GM18505 (cell line): ENCODE measurements at regions not wholly inside any gene's neighbourhood (a gene's known extent, or its start where the extent isn't known, plus 50 kb on each side); places are given as distances from the start of the nearest gene placed in this dataset.
A peak's percentile ranks its signal among the peaks of the same experiment; 100 is the strongest.

Experiments
- ATAC-seq: cut with Tn5 transposase; IDR thresholded peaks from one replicate; pipeline ENCODE4 v1.9.1; 2021; ENCODE audit not compliant: unreplicated experiment
- POLR2A ChIP-seq: IDR thresholded peaks from 4 replicates; pipeline ENCODE4 v1.6.1; 2011; ENCODE audit warnings: borderline replicate concordance; ENCODE audit not compliant: insufficient read depth, insufficient read length; ENCODE audit errors: extremely low read depth

DNA sequence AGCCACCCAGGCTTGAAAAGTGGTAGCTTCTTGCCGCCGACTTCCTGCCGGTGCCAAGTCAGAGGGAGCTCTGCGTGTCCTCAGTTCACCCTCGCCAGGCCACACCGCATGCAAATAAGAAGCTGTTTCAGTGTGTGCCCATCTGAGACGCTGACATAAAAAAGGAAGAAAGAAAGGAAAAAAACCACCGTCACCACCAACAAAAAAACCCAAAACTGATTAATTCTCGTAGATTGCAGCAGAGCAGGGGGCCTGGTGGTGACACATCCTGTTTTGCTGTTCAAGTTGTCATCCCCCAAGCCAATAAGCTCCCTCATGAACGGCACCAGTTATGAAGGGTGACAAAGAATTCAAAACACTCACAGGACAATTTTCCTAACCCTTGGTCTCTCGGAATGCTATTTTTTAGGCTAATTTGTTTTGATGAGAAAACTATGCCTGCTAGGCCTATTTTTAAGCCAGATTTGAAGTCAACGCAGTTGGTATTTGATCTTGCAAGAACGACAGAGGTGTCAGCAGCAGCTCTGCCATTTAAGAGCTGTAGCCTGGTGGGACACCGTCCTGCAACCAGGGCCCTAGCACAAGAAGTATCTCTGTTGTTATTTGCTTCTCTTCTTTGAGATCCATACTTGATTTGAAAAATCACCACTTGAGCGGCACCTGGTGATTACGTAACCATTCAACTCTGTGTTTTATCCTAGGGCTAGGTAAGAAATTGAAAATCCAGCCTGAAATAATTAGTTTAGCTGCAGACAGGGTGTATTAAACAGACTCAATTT is 145.6 kb downstream of the PFKFB3 start:
- no peak for TF ChIP-seq POLR2A
- peak; percentile 88 for ATAC-seq

DNA sequence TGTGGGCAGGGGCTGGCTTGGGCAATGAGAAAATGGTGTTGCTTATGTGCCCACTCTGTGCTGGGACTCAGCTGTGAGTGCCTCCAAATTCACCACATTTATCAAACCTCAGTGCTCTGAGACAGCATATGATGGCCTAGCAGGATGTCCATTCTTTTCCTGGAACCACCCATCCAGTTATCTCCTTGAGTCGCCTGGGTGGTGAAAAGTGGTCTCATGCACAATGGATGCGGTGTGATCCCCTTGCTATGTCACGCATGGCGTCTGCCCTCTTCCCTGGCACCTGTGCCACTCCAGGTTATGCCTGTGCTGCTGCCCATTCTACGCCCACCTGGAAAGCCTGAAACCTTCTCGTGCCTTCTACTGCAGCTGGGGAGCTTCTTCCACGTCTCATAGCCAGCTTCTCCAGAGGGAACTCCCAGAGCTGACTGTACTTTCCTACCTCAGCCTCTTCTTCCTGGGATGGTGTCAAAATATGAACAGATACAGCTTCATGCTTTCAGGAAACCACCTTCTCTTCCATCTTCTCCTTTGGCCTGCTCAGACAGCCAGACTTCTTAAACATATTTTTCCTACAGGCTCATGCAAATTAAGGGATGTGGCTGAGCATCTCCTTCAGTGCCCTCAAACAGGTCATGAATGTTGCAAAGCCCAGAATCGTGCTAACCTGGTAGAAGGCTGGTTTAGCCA is 147.3 kb downstream of the PFKFB3 start:
- no peak for ATAC-seq
- TF ChIP-seq POLR2A, result no peak

DNA sequence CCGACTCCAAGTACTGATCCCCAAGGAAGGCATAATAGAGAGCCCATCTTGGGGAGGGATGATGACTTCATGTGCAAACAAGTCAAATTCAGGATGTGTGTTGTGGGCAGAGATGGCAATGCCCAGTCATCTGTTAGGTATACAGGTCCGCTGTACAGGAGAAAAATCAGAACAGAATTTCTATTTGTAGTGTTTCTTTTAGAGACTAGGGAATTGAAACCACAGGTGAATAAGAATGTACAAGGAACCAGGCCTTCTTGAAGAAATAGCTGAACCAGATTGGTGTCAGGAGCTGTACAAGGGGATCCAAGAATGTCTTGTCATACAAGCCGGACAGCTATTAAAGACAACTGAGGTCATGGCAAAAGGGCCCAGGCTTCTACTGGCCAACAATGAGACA is 147.9 kb downstream of the PFKFB3 start:
- ATAC-seq, result no peak

DNA sequence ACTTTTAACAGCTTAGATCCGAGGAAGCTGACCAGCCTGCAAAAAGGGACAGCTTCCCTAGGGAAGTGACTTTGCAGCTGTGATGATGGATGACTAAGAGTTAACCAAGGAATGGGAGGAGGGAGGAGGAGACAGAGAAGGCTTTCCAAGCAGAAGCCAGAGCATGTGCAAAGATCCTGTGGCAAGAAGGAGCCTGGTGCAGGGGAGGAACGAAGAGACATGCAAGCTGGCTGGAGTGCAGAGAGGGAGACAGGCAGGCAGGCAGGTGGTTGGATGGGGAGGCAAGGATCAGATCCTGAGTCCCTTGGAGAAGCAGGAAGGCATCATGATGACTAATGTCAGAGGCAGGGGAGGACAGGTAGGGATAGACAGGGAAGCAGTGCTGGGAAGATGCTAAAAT is 148.8 kb downstream of the PFKFB3 start:
- ATAC-seq, result no peak
- no peak for TF ChIP-seq POLR2A

More for the DNA sequence above, 147.9 kb downstream of the PFKFB3 start:
- TF ChIP-seq POLR2A, result no peak

DNA sequence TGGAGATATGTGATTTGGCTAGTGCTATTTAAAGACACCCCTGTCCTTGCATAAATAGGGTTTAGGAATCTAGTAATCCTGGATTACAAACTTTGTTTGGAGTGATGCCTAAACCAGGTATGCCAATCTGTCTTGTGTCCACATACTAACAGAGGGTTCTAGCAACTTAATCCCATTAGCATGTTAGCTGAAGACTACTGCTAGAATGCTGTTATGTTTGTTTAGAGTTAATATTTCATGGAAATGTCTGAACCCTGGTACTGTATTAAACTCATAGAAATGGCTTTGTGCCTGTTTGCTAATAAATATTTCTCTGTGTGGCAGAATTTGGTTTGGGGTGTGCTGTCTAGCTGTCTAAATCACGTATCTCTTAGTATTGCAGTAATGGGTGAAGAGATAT is 150.8 kb downstream of the PFKFB3 start:
- no peak for ATAC-seq
- TF ChIP-seq POLR2A, result no peak

DNA sequence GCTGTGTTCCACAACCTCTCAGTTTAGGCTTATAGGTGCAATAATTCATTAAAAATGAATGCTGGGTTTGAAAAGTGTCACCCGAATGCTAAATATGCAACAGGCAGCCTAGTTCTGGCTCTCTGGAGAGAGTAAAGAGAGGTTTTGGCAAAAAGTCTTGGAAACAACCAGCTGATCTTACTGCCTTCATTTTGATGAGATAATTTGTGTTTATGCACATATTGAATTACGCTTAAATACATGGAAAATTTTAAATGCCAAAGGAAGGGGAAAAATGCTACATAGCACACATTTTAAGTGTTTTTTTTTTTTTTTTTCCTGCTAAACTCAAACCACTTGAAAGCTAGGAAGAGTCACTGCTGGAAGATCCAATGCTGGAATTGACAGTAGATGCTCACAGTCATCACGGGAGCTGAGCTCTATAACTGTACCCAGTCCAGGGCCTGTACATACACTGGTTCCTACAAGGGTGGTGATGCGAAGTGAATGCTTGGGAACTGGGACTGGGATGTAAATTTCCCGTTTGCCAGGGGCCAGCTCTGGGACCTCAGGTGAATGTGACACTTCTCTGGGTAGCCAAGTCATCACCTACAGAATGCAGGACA is 151.5 kb downstream of the PFKFB3 start:
- ATAC-seq, result no peak

DNA sequence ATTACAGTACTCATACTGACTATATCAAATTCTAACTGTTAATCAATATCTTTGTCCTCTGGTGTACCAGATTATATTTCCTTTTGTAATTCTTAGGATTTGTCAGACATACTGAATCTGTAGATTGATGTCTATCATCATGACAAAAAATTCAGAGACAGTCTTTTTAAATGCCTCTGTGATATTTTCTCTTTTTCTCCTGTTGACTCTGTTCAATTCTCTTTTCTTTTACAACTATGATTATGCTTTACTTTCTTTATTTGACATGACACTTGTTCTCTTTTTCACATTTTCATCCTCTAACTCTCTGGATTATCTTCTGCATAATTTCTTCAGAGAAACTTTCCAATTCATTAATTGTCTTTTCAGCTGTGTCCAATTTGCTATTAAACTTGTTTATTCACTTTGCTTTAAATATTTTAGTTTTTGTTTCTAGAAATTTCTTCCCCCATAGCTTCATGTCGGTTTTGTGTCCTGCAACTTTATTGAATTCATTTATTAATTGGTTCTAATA is 153.6 kb downstream of the PFKFB3 start:
- no peak for TF ChIP-seq POLR2A
- ATAC-seq, result no peak

More for the DNA sequence above, 151.5 kb downstream of the PFKFB3 start:
- TF ChIP-seq POLR2A, result no peak

DNA sequence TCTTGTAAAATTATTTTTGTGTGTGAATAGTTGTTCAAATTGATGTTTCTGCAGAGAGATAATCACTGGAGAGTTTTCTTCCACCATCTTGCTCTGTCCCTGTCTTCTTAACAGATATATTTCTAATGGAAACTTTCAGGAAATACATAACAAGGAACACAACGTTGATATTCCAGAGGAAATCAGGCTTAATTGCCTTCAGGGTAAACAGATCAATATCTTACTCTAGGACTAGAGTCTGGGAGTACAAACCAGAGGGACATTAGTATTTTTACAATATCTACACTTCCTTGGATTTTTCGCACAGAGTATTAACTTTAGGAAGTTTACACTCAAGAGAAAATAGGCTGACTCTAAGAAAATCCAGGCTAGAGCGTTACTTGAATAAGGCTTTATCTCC is 159.1 kb downstream of the PFKFB3 start:
- no peak for TF ChIP-seq POLR2A
- ATAC-seq, result no peak

DNA sequence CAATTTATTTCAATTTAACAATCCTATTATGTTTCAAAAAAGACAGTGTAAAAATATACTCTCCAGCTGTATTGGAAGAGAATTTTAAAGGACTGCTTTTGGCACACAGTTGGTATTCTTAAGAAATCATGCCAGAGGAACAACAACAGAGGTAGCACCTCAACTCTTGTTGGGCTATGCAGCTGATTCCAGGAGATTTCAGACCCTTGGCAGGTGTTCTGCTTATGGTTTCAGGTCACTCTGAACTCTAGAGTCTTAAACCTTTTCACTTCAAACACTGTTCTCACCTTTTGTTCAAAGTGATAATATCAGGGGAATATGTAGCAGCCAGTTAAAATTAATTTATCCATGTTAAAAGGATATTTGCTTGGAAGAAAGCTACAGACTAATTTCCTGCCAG is 160.1 kb downstream of the PFKFB3 start:
- TF ChIP-seq POLR2A, result no peak
- no peak for ATAC-seq

DNA sequence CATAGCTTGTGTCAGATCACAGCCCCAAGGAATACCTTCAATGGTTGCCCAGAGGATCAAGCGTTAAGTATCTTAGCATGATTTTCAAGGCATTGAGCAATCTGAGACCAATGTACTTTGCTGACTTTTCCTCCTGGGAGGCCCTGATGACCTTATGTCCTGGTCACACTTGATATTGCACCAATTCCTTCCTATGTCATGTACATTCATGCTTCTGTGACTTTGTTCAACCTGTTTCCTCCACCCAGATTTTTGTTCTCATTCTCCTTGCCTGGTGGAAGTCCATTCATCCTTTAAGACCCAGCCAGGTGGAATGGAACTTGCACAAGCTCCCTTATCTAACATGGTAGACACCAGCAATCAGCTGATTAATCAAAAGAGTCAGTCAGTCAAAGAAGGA is 160.8 kb downstream of the PFKFB3 start:
- no peak for TF ChIP-seq POLR2A
- no peak for ATAC-seq

DNA sequence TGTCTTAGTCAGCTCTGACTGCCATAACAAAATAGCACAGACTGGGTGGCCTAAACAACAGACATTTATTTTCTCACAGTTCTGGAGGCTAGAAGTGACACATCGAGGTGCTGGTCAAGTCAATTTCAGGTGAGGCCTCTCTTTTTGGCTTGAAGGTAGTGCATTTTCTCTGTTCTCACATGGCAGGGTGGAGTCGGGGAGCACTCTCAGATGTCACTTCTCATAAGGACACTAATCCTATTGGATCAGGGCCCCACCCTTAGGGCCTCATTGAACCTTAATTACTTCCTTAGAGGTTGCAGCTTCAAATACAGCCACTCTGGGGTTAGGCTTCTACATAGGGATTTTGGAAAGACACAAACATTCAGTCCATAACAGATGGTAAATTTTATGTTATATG is 161.6 kb downstream of the PFKFB3 start:
- no peak for ATAC-seq
- no peak for TF ChIP-seq POLR2A

DNA sequence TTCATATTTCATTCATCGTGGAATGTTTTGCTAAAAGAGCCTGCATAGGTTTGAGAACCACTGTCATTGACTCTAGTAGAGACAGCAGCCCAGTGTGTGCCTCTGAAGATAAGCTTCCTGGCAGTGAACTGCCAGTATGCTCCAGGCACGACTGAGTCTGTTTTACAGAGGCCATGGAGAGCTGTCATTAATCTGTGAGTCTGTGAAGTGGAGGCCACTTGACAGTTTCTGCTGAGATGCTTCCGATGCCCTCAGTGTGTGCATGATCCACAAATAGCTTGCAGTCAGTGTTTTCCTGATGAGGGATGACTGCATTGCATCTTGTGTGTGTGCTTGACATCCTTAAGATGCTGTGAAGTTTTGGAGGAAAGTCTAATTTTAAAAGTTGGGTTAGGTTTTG is 162.2 kb downstream of the PFKFB3 start:
- no peak for TF ChIP-seq POLR2A
- no peak for ATAC-seq

DNA sequence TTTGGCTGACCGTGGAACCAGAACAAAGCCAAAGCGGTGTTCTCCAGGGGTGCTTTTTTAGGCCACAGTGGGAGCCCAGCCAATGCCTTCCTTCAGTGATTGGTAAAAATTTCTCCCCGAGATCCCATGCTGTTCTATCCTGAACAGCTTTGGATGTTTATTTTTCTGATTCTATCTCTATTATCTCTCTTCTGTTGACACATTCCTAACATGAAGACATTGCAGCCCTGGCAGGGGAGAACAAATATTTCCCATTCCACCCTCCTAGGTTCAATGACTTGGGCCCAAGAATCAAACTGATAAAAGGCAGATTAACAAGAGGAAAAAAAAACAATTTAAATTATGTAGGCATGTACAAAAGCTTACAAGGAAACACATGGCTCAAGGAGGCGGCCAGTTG is 162.7 kb downstream of the PFKFB3 start:
- no peak for ATAC-seq
- TF ChIP-seq POLR2A, result no peak
